GM12875 (cell line): ENCODE measurements at regions not wholly inside any gene's neighbourhood (a gene's known extent, or its start where the extent isn't known, plus 50 kb on each side); places are given as distances from the start of the nearest gene placed in this dataset.

ENCODE experiments used
- H3K4me3 ChIP-seq: one replicate; pipeline ENCODE4 v1.5.1; 2011; ENCODE audit warnings: low read depth, low read length, control low read depth
- TF ChIP-seq, protein P1 (sequence below): IDR thresholded peaks from 2 replicates; pipeline ENCODE4 v1.5.1; 2011; ENCODE audit warnings: low read depth, mild to moderate bottlenecking, control low read depth, inconsistent platforms, low read length, moderate library complexity, borderline replicate concordance; ENCODE audit not compliant: insufficient read depth

- no peak overlapping the region for H3K4me3 ChIP-seq
- TF ChIP-seq, protein P1, sequence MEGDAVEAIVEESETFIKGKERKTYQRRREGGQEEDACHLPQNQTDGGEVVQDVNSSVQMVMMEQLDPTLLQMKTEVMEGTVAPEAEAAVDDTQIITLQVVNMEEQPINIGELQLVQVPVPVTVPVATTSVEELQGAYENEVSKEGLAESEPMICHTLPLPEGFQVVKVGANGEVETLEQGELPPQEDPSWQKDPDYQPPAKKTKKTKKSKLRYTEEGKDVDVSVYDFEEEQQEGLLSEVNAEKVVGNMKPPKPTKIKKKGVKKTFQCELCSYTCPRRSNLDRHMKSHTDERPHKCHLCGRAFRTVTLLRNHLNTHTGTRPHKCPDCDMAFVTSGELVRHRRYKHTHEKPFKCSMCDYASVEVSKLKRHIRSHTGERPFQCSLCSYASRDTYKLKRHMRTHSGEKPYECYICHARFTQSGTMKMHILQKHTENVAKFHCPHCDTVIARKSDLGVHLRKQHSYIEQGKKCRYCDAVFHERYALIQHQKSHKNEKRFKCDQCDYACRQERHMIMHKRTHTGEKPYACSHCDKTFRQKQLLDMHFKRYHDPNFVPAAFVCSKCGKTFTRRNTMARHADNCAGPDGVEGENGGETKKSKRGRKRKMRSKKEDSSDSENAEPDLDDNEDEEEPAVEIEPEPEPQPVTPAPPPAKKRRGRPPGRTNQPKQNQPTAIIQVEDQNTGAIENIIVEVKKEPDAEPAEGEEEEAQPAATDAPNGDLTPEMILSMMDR = no peak
Measured at GRCh38 chr5:152549709-152550108, 144.6 kb upstream of the NMUR2 start.

DNA sequence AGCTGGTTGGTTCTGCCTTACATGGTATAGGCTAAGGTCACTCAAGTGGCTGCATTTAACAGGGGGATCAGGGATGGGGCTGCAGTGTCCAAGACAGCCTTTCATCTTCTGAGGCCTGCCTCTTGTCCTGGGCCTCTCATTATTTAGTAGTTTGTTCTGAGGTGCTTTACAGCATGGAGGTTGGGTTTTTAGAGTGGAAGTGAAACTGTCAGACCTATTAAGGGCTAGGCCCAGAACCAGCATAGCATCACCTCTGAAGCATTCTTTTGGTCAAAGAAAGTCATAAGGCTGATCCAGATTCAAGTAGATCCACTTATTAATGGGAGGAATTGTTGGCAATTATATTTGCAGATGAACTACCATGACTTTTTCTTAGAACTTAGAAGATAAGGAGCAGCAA lies 146.0 kb upstream of the NMUR2 start:
- no peak overlapping the region for H3K4me3 ChIP-seq
- TF ChIP-seq, protein P1 = no peak

GRCh38 chr5:152556784-152557183 lies 151.7 kb upstream of the NMUR2 start:
- TF ChIP-seq, protein P1 = no peak
- no peak overlapping the region for H3K4me3 ChIP-seq

DNA sequence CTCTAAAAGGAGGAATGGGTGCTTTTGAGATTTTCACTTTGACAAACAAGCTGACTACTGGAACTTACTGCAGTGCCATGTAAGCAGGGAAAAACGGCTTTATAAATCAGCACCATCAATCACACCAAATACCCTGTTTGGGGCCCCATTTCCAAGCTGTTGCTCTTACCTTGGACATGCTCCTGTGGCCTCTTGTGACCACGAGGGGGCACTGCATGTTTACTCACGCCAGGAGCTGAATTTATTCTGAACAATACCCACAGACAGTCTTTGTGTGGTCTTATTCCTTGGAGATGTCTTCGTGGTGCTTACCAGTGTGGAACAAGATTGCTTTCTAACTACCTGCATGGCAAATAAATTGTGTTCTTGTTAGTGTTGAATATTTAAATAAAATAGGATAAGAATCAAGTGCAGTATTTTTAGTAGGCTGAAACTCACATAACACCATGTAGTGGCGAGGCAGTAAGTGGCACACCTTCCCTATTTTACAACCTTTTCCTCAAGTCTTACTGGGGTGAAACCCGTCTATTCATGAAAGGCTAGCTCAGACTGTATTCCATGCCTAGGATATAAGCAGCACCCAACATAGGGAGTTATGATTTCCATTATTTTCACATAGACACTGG lies 155.5 kb upstream of the NMUR2 start:
- no peak overlapping the region for H3K4me3 ChIP-seq
- TF ChIP-seq, protein P1 = peak; percentile 78

DNA sequence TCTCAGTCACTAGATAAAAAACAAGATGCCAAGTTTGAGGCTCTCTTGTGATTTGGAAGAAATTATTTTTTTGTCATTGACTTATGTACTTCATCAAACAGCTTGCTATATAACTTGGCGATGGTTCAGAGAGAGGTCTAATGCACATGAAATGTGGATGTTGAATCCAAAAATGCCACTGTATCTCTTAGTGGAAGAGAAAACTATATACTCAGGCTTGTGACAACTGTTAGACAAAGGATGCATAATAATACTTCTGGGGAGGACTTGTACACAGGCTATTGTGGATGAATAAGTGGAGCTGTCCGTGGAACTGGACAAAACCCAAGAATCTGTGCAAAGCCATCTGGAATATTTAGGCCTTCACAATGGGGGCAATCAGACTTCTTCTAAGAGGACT lies 162.9 kb upstream of the NMUR2 start:
- TF ChIP-seq, protein P1 = no peak

DNA sequence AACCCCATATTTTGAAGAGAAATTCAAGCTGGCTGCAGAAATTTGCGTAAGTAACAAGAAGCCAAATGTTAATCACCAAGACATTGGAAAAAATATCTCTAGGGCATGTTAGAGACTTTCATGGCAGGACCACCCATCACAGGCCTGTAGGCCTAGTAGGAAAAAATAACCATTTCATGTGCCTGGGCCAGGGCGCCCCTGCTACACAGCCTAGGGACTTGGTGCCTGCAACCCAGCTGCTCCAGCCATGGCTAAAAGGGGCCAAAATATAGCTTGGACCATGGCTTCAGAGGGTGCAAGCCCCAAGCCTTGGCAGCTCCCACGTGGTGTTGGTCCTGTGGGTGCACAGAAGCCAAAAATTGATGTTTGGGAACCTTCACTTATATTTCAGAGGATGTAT lies 167.7 kb upstream of the NMUR2 start:
- TF ChIP-seq, protein P1 = no peak
- H3K4me3 ChIP-seq = no peak overlapping the region

More for the DNA sequence above, 162.9 kb upstream of the NMUR2 start:
- H3K4me3 ChIP-seq = no peak overlapping the region

DNA sequence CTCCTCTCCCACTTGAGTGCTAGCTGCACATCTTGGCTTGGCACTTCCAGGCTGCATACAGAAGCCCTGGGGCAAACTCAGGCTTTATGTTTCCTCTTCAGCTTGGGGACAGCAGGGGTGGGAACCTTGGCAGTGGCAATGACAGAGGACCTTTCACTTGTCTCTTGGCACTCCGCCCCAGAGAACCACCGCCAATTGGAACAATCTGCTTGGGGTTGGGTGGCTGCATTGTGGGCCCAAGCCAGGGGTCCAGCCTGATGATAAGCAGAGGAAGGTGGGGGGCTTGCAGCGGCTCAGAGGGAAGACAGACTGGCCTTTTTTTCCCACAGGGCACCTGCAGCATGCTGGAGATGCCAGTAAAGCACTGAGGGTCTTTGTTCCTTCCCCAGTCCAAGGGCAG lies 179.0 kb upstream of the NMUR2 start:
- no peak overlapping the region for H3K4me3 ChIP-seq
- TF ChIP-seq, protein P1 = no peak
